SK-N-SH treated with all-trans-retinoic acid at 6 μM for 48 hours (cell line): ENCODE measurements at regions not wholly inside any gene's neighbourhood (a gene's known extent, or its start where the extent isn't known, plus 50 kb on each side); places are given as distances from the start of the nearest gene placed in this dataset.

Source experiments
- GLIS3 ChIP-seq: fragments of 250-450 bp; sonication (Bioruptor Pico); IDR thresholded peaks from 2 replicates; pipeline ENCODE4 v1.5.0; 2020; ENCODE audit warnings: mild to moderate bottlenecking, moderate library complexity
- RARB ChIP-seq: fragments of 250-450 bp; sonication (Bioruptor Pico); IDR thresholded peaks from 2 replicates; pipeline ENCODE4 v1.8.0; 2021; ENCODE audit warnings: mild to moderate bottlenecking, moderate library complexity
- TF ChIP-seq, protein P1 (sequence below): fragments of 250-450 bp; sonication (Bioruptor Pico); IDR thresholded peaks from 2 replicates; pipeline ENCODE4 v1.8.0; 2020; ENCODE audit warnings: mild to moderate bottlenecking, moderate library complexity, borderline replicate concordance
- TF ChIP-seq, protein P2 (sequence below): fragments of 250-450 bp; sonication (Bioruptor Pico); IDR thresholded peaks from 2 replicates; pipeline ENCODE4 v1.8.0; 2021; ENCODE audit warnings: low read depth, mild to moderate bottlenecking, moderate library complexity, borderline replicate concordance
- TF ChIP-seq, protein P3 (sequence below): fragments of 250-450 bp; sonication (Bioruptor Pico); IDR thresholded peaks from 2 replicates; pipeline ENCODE4 v1.5.1; 2020; ENCODE audit warnings: low read depth, mild to moderate bottlenecking, moderate library complexity

- TF ChIP-seq, protein P1, sequence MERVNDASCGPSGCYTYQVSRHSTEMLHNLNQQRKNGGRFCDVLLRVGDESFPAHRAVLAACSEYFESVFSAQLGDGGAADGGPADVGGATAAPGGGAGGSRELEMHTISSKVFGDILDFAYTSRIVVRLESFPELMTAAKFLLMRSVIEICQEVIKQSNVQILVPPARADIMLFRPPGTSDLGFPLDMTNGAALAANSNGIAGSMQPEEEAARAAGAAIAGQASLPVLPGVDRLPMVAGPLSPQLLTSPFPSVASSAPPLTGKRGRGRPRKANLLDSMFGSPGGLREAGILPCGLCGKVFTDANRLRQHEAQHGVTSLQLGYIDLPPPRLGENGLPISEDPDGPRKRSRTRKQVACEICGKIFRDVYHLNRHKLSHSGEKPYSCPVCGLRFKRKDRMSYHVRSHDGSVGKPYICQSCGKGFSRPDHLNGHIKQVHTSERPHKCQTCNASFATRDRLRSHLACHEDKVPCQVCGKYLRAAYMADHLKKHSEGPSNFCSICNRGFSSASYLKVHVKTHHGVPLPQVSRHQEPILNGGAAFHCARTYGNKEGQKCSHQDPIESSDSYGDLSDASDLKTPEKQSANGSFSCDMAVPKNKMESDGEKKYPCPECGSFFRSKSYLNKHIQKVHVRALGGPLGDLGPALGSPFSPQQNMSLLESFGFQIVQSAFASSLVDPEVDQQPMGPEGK (CRISPR knock-in tag), result no peak
- TF ChIP-seq RARB (CRISPR knock-in tag) (no peak), GLIS3 (no peak)
- TF ChIP-seq, protein P2, sequence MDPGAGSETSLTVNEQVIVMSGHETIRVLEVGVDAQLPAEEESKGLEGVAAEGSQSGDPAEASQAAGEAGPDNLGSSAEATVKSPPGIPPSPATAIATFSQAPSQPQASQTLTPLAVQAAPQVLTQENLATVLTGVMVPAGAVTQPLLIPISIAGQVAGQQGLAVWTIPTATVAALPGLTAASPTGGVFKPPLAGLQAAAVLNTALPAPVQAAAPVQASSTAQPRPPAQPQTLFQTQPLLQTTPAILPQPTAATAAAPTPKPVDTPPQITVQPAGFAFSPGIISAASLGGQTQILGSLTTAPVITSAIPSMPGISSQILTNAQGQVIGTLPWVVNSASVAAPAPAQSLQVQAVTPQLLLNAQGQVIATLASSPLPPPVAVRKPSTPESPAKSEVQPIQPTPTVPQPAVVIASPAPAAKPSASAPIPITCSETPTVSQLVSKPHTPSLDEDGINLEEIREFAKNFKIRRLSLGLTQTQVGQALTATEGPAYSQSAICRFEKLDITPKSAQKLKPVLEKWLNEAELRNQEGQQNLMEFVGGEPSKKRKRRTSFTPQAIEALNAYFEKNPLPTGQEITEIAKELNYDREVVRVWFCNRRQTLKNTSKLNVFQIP (CRISPR knock-in tag), result no peak
- TF ChIP-seq, protein P3, sequence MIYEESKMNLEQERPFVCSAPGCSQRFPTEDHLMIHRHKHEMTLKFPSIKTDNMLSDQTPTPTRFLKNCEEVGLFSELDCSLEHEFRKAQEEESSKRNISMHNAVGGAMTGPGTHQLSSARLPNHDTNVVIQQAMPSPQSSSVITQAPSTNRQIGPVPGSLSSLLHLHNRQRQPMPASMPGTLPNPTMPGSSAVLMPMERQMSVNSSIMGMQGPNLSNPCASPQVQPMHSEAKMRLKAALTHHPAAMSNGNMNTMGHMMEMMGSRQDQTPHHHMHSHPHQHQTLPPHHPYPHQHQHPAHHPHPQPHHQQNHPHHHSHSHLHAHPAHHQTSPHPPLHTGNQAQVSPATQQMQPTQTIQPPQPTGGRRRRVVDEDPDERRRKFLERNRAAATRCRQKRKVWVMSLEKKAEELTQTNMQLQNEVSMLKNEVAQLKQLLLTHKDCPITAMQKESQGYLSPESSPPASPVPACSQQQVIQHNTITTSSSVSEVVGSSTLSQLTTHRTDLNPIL (CRISPR knock-in tag), result no peak
These were observed 98.1 kb downstream of the SREK1 start for GRCh38 chr5:66242050-66242715.
